OCI-LY3 (cell line): ENCODE measurements at regions not wholly inside any gene's neighbourhood (a gene's known extent, or its start where the extent isn't known, plus 50 kb on each side); places are given as distances from the start of the nearest gene placed in this dataset.

Experiments used
- H2AFZ ChIP-seq: fragments of 200-600, 300-600 bp; shearing (Covaris generic); 2 replicates; pipeline ENCODE4 v1.6.0; 2014; ENCODE audit warnings: antibody characterized with exemption, low read depth, low read length
- H3K27ac ChIP-seq: fragments of 200-600, 300-600 bp; sonication (generic); 2 replicates; pipeline ENCODE4 v1.5.1; 2014; ENCODE audit warnings: mild to moderate bottlenecking, low read length, moderate library complexity, mixed read lengths
- H3K27me3 ChIP-seq: fragments of 200-600, 300-600 bp; sonication (generic); 2 replicates; pipeline ENCODE4 v1.6.1; 2014; ENCODE audit warnings: low read depth, low read length, mixed read lengths
- H3K36me3 ChIP-seq: fragments of 200-600, 300-600 bp; sonication (generic); replicated peaks from 2 replicates; pipeline ENCODE3; 2014; ENCODE audit warnings: low read depth, low read length, mixed read lengths
- H3K4me1 ChIP-seq: fragments of 300-600, 200-600 bp; sonication (generic); 2 replicates; pipeline ENCODE4 v1.6.1; 2014; ENCODE audit warnings: low read length, mixed read lengths
- H3K4me2 ChIP-seq: fragments of 200-600, 300-600 bp; sonication (generic); 2 replicates; pipeline ENCODE4 v1.6.1; 2014; ENCODE audit warnings: low read length, mixed read lengths
- H3K4me3 ChIP-seq: fragments of 300-600, 200-600 bp; sonication (generic); 2 replicates; pipeline ENCODE4 v1.5.1; 2014; ENCODE audit warnings: antibody characterized with exemption, mild to moderate bottlenecking, low read length, moderate library complexity
- H3K79me2 ChIP-seq: fragments of 300-600, 200-600 bp; shearing (Covaris generic); 2 replicates; pipeline ENCODE4 v1.6.1; 2014; ENCODE audit warnings: mild to moderate bottlenecking, low read length, mixed read lengths
- H3K9ac ChIP-seq: fragments of 300-600, 200-600 bp; shearing (Covaris generic); 2 replicates; pipeline ENCODE4 v1.6.0; 2014; ENCODE audit warnings: mild to moderate bottlenecking, low read length, moderate library complexity
- H3K9me3 ChIP-seq: fragments of 200-600, 300-600 bp; shearing (Covaris generic); 2 replicates; pipeline ENCODE4 v1.6.1; 2014; ENCODE audit warnings: low read length, mixed read lengths; ENCODE audit not compliant: insufficient read depth
- H4K20me1 ChIP-seq: fragments of 200-600, 300-600 bp; sonication (generic); 2 replicates; pipeline ENCODE4 v1.6.1; 2016; ENCODE audit warnings: low read length, mixed read lengths; ENCODE audit not compliant: insufficient read depth
- EZH2phosphoT487 ChIP-seq: fragments of 200-600 bp; shearing (Covaris generic); IDR thresholded peaks from 2 replicates; pipeline ENCODE4 v1.6.1; 2018; ENCODE audit warnings: antibody characterized with exemption, mixed run types, low read depth
- TF ChIP-seq, protein P1 (sequence below): fragments of 200-600, 300-600 bp; sonication (generic); IDR thresholded peaks from 2 replicates; pipeline ENCODE4 v1.5.1; 2014; ENCODE audit warnings: antibody characterized with exemption, low read length, low read depth

GRCh38 chr2:118658596-118659198 is 188.8 kb downstream of the EN1 start:
- TF ChIP-seq, protein P1, sequence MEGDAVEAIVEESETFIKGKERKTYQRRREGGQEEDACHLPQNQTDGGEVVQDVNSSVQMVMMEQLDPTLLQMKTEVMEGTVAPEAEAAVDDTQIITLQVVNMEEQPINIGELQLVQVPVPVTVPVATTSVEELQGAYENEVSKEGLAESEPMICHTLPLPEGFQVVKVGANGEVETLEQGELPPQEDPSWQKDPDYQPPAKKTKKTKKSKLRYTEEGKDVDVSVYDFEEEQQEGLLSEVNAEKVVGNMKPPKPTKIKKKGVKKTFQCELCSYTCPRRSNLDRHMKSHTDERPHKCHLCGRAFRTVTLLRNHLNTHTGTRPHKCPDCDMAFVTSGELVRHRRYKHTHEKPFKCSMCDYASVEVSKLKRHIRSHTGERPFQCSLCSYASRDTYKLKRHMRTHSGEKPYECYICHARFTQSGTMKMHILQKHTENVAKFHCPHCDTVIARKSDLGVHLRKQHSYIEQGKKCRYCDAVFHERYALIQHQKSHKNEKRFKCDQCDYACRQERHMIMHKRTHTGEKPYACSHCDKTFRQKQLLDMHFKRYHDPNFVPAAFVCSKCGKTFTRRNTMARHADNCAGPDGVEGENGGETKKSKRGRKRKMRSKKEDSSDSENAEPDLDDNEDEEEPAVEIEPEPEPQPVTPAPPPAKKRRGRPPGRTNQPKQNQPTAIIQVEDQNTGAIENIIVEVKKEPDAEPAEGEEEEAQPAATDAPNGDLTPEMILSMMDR, result no peak
- no peak for TF ChIP-seq EZH2phosphoT487
- Histone ChIP-seq H3K4me2 (no peak overlapping the region), H3K79me2 (no peaks in the 10 kb centered on the region), H3K27ac (no peak overlapping the region), H4K20me1 (no peaks in the 10 kb centered on the region), H3K36me3 (no peaks in the 10 kb centered on the region), H3K27me3 (no peaks in the 10 kb centered on the region; the same call in 1 of the 2 replicates), H3K9me3 (no peaks in the 10 kb centered on the region), H3K4me1 (peaks cover 5% of the 10 kb centered on the region; the same call in 1 of the 2 replicates), H3K9ac (no peak overlapping the region), H2AFZ (no peak overlapping the region), H3K4me3 (no peak overlapping the region)

- no peak overlapping the region for H3K27ac ChIP-seq
- no peak overlapping the region for H3K9ac ChIP-seq
- no peaks in the 10 kb centered on the region for H3K27me3 ChIP-seq
- no peak overlapping the region for H2AFZ ChIP-seq
- H3K79me2 ChIP-seq, result no peaks in the 10 kb centered on the region
- no peak overlapping the region for H3K4me2 ChIP-seq
- no peaks in the 10 kb centered on the region for H3K36me3 ChIP-seq
- H3K4me3 ChIP-seq, result no peak overlapping the region
- no peaks in the 10 kb centered on the region for H4K20me1 ChIP-seq
- H3K4me1 ChIP-seq, result peaks cover 2% of the 10 kb centered on the region; the same call in 1 of the 2 replicates
- H3K9me3 ChIP-seq, result no peaks in the 10 kb centered on the region
- TF ChIP-seq EZH2phosphoT487, result no peak
- TF ChIP-seq, protein P1, result no peak
Observed at GRCh38 chr2:118657466-118657865, 190.0 kb downstream of the EN1 start.

- H3K4me3 ChIP-seq, result no peak overlapping the region
- no peaks in the 10 kb centered on the region for H3K36me3 ChIP-seq
- no peaks in the 10 kb centered on the region for H3K4me1 ChIP-seq
- TF ChIP-seq, protein P1, result no peak
- no peak for TF ChIP-seq EZH2phosphoT487
- no peaks in the 10 kb centered on the region; the same call in 1 of the 2 replicates for H3K27me3 ChIP-seq
- H3K79me2 ChIP-seq, result no peaks in the 10 kb centered on the region
- no peak overlapping the region for H3K4me2 ChIP-seq
- no peaks in the 10 kb centered on the region for H4K20me1 ChIP-seq
- H3K9me3 ChIP-seq, result no peaks in the 10 kb centered on the region
- no peak overlapping the region for H3K27ac ChIP-seq
- no peak overlapping the region for H2AFZ ChIP-seq
- H3K9ac ChIP-seq, result no peak overlapping the region
Observed at GRCh38 chr2:118654945-118655344, 192.5 kb downstream of the EN1 start.

GRCh38 chr2:118650327-118650726 is 197.1 kb downstream of the EN1 start:
- H2AFZ ChIP-seq, result no peak overlapping the region
- no peak overlapping the region for H3K27ac ChIP-seq
- TF ChIP-seq, protein P1, result no peak
- no peak for TF ChIP-seq EZH2phosphoT487
- H3K9ac ChIP-seq, result no peak overlapping the region
- no peaks in the 10 kb centered on the region for H3K4me1 ChIP-seq
- no peak overlapping the region for H3K4me2 ChIP-seq
- no peaks in the 10 kb centered on the region for H4K20me1 ChIP-seq
- H3K4me3 ChIP-seq, result no peak overlapping the region
- no peaks in the 10 kb centered on the region; the same call in 1 of the 2 replicates for H3K27me3 ChIP-seq
- H3K9me3 ChIP-seq, result no peaks in the 10 kb centered on the region
- H3K79me2 ChIP-seq, result no peaks in the 10 kb centered on the region
- no peaks in the 10 kb centered on the region for H3K36me3 ChIP-seq
